Esophagus muscularis mucosa (tissue), 3 donors: ENCODE measurements at regions not wholly inside any gene's neighbourhood (a gene's known extent, or its start where the extent isn't known, plus 50 kb on each side); places are given as distances from the start of the nearest gene placed in this dataset.

Experiments
- POLR2A ChIP-seq: fragments of 450-650 bp; IDR thresholded peaks from one replicate; pipeline ENCODE4 v1.6.1; 2017; ENCODE audit warnings: antibody characterized with exemption, moderate library complexity, mild to moderate bottlenecking, low read depth
- TF ChIP-seq, protein P1 (sequence below), 3 experiments: fragments of 200-600 bp in 2 of 3; fragments of 450-650 bp in 1 of 3; sonication (generic) in 2 of 3; IDR thresholded peaks; one replicate each; pipeline ENCODE4 v1.5.1; 2017 to 2019; ENCODE audit warnings: antibody characterized with exemption in 3 of 3, mild to moderate bottlenecking in 2 of 3, moderate library complexity in 1 of 3

DNA sequence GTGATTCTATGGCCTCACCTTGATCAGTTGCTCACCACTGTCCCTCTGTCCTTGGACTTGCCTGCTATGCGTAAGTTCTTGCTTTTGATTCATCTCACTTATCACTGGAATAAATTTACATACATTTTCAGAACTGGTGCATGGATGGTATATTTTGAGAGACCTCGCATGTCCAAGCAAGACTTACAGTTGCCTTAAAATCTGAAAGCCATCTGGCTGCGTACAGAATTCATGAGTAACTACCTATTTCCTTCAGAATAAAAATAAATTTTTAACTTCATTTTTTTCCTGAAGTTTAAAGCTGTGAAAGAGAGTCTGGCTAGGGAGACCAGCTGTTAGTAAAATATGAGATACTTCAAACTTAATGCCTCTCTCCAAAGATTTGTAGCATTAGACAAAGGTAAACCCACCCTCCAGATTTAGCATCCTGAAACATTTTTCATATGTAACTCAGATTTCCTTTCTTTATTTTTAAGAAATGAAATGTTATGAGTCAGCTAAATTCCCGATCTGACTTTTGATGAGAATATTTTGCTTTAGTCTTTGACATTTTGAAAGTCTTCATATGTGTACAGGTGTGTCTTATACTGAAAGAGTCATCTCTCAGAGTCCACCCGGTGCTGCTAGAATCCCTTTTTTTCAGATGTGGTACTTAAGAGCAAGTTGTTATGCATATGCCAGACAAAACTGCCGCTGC lies 136.4 kb upstream of the CELF2 start:
- TF ChIP-seq, protein P1, sequence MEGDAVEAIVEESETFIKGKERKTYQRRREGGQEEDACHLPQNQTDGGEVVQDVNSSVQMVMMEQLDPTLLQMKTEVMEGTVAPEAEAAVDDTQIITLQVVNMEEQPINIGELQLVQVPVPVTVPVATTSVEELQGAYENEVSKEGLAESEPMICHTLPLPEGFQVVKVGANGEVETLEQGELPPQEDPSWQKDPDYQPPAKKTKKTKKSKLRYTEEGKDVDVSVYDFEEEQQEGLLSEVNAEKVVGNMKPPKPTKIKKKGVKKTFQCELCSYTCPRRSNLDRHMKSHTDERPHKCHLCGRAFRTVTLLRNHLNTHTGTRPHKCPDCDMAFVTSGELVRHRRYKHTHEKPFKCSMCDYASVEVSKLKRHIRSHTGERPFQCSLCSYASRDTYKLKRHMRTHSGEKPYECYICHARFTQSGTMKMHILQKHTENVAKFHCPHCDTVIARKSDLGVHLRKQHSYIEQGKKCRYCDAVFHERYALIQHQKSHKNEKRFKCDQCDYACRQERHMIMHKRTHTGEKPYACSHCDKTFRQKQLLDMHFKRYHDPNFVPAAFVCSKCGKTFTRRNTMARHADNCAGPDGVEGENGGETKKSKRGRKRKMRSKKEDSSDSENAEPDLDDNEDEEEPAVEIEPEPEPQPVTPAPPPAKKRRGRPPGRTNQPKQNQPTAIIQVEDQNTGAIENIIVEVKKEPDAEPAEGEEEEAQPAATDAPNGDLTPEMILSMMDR (IDR thresholded peaks at IDR 0.05) = no peak
- TF ChIP-seq POLR2A = no peak
